ENCODE measurements at regions not wholly inside any gene's neighbourhood (a gene's known extent, or its start where the extent isn't known, plus 50 kb on each side); places are given as distances from the start of the nearest gene placed in this dataset.
"Not testable (repeated sequence)": the region's sequence is repeated elsewhere in the genome, so short reads cannot be mapped to it uniquely, and the experiment has no call there.

- TF ChIP-seq CTCF, POLR2A (IDR thresholded peaks at IDR 0.05): not testable (repeated sequence)
Observed at GRCh38 chr13:21261487-21262216, 85.2 kb downstream of the MRPL57 start.
